ENCODE measurements at regions not wholly inside any gene's neighbourhood (a gene's known extent, or its start where the extent isn't known, plus 50 kb on each side); places are given as distances from the start of the nearest gene placed in this dataset.

DNA sequence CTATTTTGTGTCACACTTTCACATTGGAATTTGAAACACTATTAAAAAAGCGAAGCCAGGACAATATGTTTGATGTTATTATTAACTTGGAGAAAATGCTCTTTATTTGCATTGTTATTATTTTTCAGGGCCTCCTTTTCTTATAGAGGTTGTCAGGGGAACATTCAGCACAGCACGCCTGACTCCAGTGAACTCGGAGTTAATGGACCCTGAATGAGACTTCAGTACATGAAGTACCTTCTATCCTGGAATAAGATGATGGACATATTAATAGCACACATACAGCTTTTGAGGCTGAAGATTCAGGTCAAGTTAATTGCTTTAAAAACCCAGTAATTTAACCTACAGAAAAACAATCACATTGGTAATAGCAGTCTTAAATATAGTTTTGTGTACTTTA lies 652.9 kb downstream of the SEMA5A start:
- TF ChIP-seq, protein P1, sequence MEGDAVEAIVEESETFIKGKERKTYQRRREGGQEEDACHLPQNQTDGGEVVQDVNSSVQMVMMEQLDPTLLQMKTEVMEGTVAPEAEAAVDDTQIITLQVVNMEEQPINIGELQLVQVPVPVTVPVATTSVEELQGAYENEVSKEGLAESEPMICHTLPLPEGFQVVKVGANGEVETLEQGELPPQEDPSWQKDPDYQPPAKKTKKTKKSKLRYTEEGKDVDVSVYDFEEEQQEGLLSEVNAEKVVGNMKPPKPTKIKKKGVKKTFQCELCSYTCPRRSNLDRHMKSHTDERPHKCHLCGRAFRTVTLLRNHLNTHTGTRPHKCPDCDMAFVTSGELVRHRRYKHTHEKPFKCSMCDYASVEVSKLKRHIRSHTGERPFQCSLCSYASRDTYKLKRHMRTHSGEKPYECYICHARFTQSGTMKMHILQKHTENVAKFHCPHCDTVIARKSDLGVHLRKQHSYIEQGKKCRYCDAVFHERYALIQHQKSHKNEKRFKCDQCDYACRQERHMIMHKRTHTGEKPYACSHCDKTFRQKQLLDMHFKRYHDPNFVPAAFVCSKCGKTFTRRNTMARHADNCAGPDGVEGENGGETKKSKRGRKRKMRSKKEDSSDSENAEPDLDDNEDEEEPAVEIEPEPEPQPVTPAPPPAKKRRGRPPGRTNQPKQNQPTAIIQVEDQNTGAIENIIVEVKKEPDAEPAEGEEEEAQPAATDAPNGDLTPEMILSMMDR (IDR thresholded peaks at IDR 0.05; ENCODE audit: insufficient read depth, low read length, poor library complexity, severe bottlenecking) = no peak
- no peak for TF ChIP-seq EZH2phosphoT487 (conservative IDR thresholded peaks at IDR 0.05; ENCODE audit: low read length)
